GM12891 (cell line): ENCODE measurements at regions not wholly inside any gene's neighbourhood (a gene's known extent, or its start where the extent isn't known, plus 50 kb on each side); places are given as distances from the start of the nearest gene placed in this dataset.

Source experiments
- POLR2A ChIP-seq: IDR thresholded peaks from 2 replicates; pipeline ENCODE4 v1.6.1; 2011; ENCODE audit warnings: low read depth, low read length, control low read depth
- POLR2AphosphoS5 ChIP-seq: IDR thresholded peaks from 2 replicates; pipeline ENCODE4 v1.6.1; 2011; ENCODE audit warnings: low read depth, low read length, control low read depth
- POU2F2 ChIP-seq: IDR thresholded peaks from 2 replicates; pipeline ENCODE4 v1.6.1; 2011; ENCODE audit warnings: low read depth, mild to moderate bottlenecking, control low read depth, low read length, moderate library complexity
- SPI1 ChIP-seq: IDR thresholded peaks from 2 replicates; pipeline ENCODE4 v1.6.1; 2011; ENCODE audit warnings: low read depth, low read length, control low read depth
- TAF1 ChIP-seq: IDR thresholded peaks from 2 replicates; pipeline ENCODE4 v1.6.1; 2011; ENCODE audit warnings: low read depth, low read length, control low read depth

DNA sequence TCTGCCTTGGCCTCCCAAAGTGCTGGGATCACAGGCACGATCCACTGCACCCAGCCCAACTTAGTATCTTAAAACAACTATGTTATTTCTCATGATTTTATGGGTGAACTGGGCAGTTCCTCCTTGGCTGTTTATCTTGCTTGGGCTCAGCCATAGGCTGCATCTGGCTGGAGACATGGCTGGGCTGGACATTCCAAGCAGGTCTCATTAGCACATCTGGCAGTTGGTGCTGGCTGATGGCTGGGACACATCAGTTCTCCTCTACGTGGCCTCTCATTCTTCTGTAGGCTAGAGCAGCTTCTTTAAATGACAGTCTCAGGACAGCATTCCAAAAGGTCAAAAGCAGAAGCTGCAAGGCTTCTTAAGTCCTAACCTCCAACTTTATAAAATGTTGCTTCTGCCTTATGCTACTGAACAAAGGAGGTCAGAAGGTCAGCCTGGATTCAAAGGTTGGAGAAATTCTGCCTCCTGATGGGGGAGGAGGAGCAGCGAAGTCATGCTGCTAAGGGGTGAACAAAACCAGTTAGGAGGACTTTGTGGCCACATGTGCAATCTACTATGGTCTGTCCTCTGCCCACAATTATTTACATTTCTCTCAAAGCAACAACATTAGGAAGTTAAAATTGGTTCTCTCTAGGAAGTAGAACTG lies 144.0 kb downstream of the AQP9 start:
- TF ChIP-seq POLR2AphosphoS5 (no peak), POLR2A (no peak), TAF1 (no peak), POU2F2 (no peak), SPI1 (no peak)
